ENCODE measurements at regions not wholly inside any gene's neighbourhood (a gene's known extent, or its start where the extent isn't known, plus 50 kb on each side); places are given as distances from the start of the nearest gene placed in this dataset.

- TF ChIP-seq CTCF (IDR thresholded peaks at IDR 0.05; ENCODE audit: poor library complexity) (no peak), EZH2 (IDR thresholded peaks at IDR 0.05; ENCODE audit: borderline replicate concordance) (no peak)
Observed at GRCh38 chr2:125160947-125161346, 1135.9 kb downstream of the CNTNAP5 start.
